ENCODE measurements at regions not wholly inside any gene's neighbourhood (a gene's known extent, or its start where the extent isn't known, plus 50 kb on each side); places are given as distances from the start of the nearest gene placed in this dataset.

DNA sequence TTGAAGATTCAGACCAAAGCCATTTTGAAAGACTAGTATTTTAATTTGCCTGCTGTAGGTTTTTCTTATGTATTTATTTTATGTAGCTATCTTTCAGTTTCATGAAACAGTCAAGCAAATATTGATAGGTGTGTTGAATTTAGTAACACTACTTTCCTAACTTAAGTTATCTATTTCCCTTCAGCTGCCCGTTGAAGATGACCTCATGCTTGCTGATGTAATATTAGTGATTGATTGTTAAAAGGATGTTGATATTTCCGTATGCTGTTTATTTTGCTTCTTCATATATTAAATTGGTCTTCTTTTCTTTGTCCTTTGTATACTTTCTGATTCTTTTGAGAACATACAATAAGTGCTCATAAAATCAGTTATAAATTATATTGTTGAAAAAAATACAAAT, 86.8 kb upstream of the CHORDC1 start:
- Histone ChIP-seq H3K4me1 (no peaks in the 10 kb centered on the region), H3K27ac (no peak overlapping the region), H3K4me3 (no peak overlapping the region), H3K36me3 (no peaks in the 10 kb centered on the region), H3K9me3 (no peaks in the 10 kb centered on the region), H3K27me3 (no peaks in the 10 kb centered on the region)
- TF ChIP-seq POLR2AphosphoS5 (IDR thresholded peaks at IDR 0.05), result no peak
- TF ChIP-seq POLR2A (IDR thresholded peaks at IDR 0.05), result no peak
- TF ChIP-seq EP300 (IDR thresholded peaks at IDR 0.05), result no peak
- TF ChIP-seq, protein P1, sequence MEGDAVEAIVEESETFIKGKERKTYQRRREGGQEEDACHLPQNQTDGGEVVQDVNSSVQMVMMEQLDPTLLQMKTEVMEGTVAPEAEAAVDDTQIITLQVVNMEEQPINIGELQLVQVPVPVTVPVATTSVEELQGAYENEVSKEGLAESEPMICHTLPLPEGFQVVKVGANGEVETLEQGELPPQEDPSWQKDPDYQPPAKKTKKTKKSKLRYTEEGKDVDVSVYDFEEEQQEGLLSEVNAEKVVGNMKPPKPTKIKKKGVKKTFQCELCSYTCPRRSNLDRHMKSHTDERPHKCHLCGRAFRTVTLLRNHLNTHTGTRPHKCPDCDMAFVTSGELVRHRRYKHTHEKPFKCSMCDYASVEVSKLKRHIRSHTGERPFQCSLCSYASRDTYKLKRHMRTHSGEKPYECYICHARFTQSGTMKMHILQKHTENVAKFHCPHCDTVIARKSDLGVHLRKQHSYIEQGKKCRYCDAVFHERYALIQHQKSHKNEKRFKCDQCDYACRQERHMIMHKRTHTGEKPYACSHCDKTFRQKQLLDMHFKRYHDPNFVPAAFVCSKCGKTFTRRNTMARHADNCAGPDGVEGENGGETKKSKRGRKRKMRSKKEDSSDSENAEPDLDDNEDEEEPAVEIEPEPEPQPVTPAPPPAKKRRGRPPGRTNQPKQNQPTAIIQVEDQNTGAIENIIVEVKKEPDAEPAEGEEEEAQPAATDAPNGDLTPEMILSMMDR (IDR thresholded peaks at IDR 0.05), result no peak
- no peak for ATAC-seq (ENCODE audit: low FRiP score in 2 of 2)
- DNase-seq, result no peak
- WGBS, 2 donors, result 31 to 33% methylated on average over 2 of the region's 2 CpGs

DNA sequence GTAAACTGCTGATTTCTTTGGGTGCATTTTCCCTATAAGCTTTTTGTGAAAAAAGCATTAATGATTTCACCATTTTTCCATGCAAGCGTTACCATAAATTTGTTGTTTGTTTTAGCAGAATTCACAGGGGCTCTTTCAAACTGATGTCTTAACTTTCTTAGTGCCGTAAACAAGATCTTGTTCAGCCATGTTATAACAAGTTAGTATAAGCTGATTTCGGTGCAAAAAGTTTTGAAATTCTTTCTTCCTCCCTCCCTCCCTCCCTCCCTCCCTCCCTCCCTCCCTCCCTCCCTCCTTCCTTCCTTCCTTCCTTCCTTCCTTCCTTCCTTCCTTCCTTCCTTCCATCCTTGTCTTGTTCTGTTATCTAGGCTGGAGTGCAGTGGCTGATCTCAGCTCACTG, 71.7 kb upstream of the CHORDC1 start:
- WGBS, 2 donors, result 92 to 99% methylated on average over 3 of the region's 3 CpGs
- H3K27ac ChIP-seq, result no peak overlapping the region
- no peaks in the 10 kb centered on the region for H3K9me3 ChIP-seq
- no peak for ATAC-seq (ENCODE audit: low FRiP score in 2 of 2)
- no peaks in the 10 kb centered on the region for H3K4me1 ChIP-seq
- H3K27me3 ChIP-seq, result no peaks in the 10 kb centered on the region
- no peaks in the 10 kb centered on the region for H3K36me3 ChIP-seq
- no peak overlapping the region for H3K4me3 ChIP-seq
- TF ChIP-seq, protein P1 (IDR thresholded peaks at IDR 0.05), result no peak
- TF ChIP-seq EP300 (IDR thresholded peaks at IDR 0.05) (no peak), POLR2AphosphoS5 (IDR thresholded peaks at IDR 0.05) (no peak), POLR2A (IDR thresholded peaks at IDR 0.05) (no peak)
- no peak for DNase-seq

- TF ChIP-seq, protein P1 (IDR thresholded peaks at IDR 0.05), result no peak
- TF ChIP-seq EP300 (IDR thresholded peaks at IDR 0.05), result no peak
- TF ChIP-seq POLR2AphosphoS5 (IDR thresholded peaks at IDR 0.05), result no peak
- TF ChIP-seq POLR2A (IDR thresholded peaks at IDR 0.05), result no peak
- H3K36me3 ChIP-seq, result no peaks in the 10 kb centered on the region
Observed at GRCh38 chr11:90294091-90294490, 71.2 kb upstream of the CHORDC1 start.

GRCh38 chr11:90288212-90288821, 65.5 kb upstream of the CHORDC1 start:
- H3K27me3 ChIP-seq, result no peaks in the 10 kb centered on the region
- WGBS, 2 donors, result 48 to 58% methylated on average over 3 of the region's 3 CpGs

More at GRCh38 chr11:90294091-90294490, 71.2 kb upstream of the CHORDC1 start:
- Histone ChIP-seq H3K9me3 (no peaks in the 10 kb centered on the region), H3K27me3 (no peaks in the 10 kb centered on the region), H3K4me1 (no peaks in the 10 kb centered on the region), H3K4me3 (no peak overlapping the region), H3K27ac (no peak overlapping the region)
- WGBS, 2 donors, result 80 to 87% methylated on average over 2 of the region's 2 CpGs
- DNase-seq (no peak), ATAC-seq (ENCODE audit: low FRiP score in 2 of 2) (no peak)

More at GRCh38 chr11:90288212-90288821, 65.5 kb upstream of the CHORDC1 start:
- H3K9me3 ChIP-seq, result no peaks in the 10 kb centered on the region
- ATAC-seq (ENCODE audit: low FRiP score in 2 of 2), result no peak
- no peak for DNase-seq
- no peak for TF ChIP-seq EP300 (IDR thresholded peaks at IDR 0.05)
- no peak for TF ChIP-seq POLR2AphosphoS5 (IDR thresholded peaks at IDR 0.05)
- TF ChIP-seq, protein P1 (IDR thresholded peaks at IDR 0.05), result peak in 4 of 6 experiments; percentile 14 to 35 (median 26)
- no peak for TF ChIP-seq POLR2A (IDR thresholded peaks at IDR 0.05)
- no peaks in the 10 kb centered on the region for H3K36me3 ChIP-seq
- H3K4me1 ChIP-seq, result no peaks in the 10 kb centered on the region
- H3K27ac ChIP-seq, result no peak overlapping the region
- H3K4me3 ChIP-seq, result no peak overlapping the region
